Nephron (organoid): ENCODE measurements at regions not wholly inside any gene's neighbourhood (a gene's known extent, or its start where the extent isn't known, plus 50 kb on each side); places are given as distances from the start of the nearest gene placed in this dataset.

Experiments used
- H3K27ac Mint-ChIP-seq, 3 experiments: 2 replicates each; pipeline ENCODE4 v1.8.0; 2020; ENCODE audit warnings: mixed read lengths in 3 of 3, mild to moderate bottlenecking in 2 of 3, moderate library complexity in 1 of 3
- H3K27me3 Mint-ChIP-seq: 2 replicates; pipeline ENCODE4 v1.8.0; 2021; ENCODE audit warnings: low read depth, mild to moderate bottlenecking, moderate library complexity, mixed read lengths
- H3K36me3 Mint-ChIP-seq: 2 replicates; pipeline ENCODE4 v1.8.0; 2020; ENCODE audit warnings: low read depth, mixed read lengths
- H3K4me1 Mint-ChIP-seq: 2 replicates; pipeline ENCODE4 v1.8.0; 2020; ENCODE audit warnings: mixed read lengths
- H3K4me3 Mint-ChIP-seq, 3 experiments: 2 replicates each; pipeline ENCODE4 v1.8.0; 2020; ENCODE audit warnings: mild to moderate bottlenecking in 3 of 3, mixed read lengths in 3 of 3, moderate library complexity in 2 of 3
- H3K9me3 Mint-ChIP-seq: 2 replicates; pipeline ENCODE4 v1.8.0; 2020; ENCODE audit warnings: mixed read lengths
- TF ChIP-seq, protein P1 (sequence below), 3 experiments: fragments of 200-600 bp; sonication (generic); IDR thresholded peaks; one replicate each; pipeline ENCODE4 v1.5.0; 2021; ENCODE audit warnings: antibody characterized with exemption in 3 of 3; ENCODE audit not compliant: unreplicated experiment in 3 of 3

DNA sequence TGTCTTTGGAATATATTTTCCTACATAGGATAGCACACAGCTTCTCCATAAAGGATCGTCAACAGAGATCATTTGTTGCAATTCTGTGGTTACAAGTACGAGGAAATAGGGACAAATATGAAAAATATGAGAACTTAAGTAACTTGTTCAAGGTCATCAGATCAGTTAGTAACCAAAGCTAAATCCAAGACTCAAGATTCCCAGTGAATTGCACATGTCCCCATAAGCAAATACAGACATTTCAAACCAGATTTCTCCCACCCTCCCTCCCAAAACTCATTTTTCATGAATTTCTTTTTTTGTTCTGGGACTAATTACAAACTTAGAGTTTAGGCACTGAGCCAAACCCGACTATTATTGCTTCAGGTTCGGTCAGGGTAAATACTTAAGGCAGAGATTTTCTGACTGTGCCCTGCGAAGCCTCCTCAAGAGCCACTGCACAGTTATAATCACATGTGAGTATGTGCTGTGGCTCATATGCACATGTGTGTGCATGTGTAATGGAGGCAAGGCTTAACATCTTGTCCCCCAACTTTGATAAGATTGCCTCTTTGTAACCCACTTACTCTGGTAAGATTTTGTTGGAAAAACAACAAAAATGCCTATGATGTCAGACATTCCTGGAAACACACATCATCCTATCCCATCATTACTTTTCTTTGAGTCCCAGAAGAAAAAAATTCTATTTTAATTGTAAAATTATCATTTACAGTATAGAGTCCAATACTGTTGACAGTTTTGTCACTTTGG is 216.2 kb downstream of the CD83 start:
- Mint-ChIP-seq H3K36me3 (no peaks in the 10 kb centered on the region), H3K4me3 (no peak overlapping the region), H3K27me3 (peaks cover 6% of the 10 kb centered on the region), H3K9me3 (peaks cover 4% of the 10 kb centered on the region), H3K4me1 (no peaks in the 10 kb centered on the region), H3K27ac (no peak overlapping the region)
- TF ChIP-seq, protein P1, sequence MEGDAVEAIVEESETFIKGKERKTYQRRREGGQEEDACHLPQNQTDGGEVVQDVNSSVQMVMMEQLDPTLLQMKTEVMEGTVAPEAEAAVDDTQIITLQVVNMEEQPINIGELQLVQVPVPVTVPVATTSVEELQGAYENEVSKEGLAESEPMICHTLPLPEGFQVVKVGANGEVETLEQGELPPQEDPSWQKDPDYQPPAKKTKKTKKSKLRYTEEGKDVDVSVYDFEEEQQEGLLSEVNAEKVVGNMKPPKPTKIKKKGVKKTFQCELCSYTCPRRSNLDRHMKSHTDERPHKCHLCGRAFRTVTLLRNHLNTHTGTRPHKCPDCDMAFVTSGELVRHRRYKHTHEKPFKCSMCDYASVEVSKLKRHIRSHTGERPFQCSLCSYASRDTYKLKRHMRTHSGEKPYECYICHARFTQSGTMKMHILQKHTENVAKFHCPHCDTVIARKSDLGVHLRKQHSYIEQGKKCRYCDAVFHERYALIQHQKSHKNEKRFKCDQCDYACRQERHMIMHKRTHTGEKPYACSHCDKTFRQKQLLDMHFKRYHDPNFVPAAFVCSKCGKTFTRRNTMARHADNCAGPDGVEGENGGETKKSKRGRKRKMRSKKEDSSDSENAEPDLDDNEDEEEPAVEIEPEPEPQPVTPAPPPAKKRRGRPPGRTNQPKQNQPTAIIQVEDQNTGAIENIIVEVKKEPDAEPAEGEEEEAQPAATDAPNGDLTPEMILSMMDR (IDR thresholded peaks at IDR 0.05; ENCODE audit: unreplicated experiment in 3 of 3) = no peak

DNA sequence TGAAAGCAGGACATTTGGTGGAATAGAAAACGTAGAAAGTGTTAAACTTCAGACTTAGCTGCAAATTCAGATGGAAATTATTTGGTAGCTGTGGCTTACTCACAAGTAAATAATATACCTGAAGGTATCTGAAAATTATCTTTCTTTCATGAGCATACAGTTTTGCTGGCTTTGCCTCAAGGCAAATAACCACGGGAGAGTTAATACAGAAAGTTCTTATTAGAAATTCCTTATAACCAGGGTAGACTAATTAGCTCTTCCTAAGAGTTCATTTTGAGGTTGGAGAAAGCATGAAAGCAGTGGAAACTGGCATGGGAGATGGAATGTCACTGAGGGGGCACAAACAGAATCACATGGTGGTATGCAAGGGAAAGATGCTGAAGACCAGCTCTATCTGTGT is 217.5 kb downstream of the CD83 start:
- Mint-ChIP-seq H3K4me3 (no peak overlapping the region), H3K9me3 (peaks cover 2% of the 10 kb centered on the region), H3K27ac (no peak overlapping the region), H3K27me3 (no peaks in the 10 kb centered on the region), H3K36me3 (no peaks in the 10 kb centered on the region), H3K4me1 (peaks cover 5% of the 10 kb centered on the region)
- TF ChIP-seq, protein P1 (IDR thresholded peaks at IDR 0.05; ENCODE audit: unreplicated experiment in 3 of 3) = no peak

GRCh38 chr6:14337152-14337551 is 219.6 kb downstream of the CD83 start:
- Mint-ChIP-seq H3K4me1 (peaks cover 9% of the 10 kb centered on the region), H3K27ac (no peak overlapping the region), H3K4me3 (no peak overlapping the region), H3K9me3 (peaks cover 2% of the 10 kb centered on the region), H3K27me3 (no peaks in the 10 kb centered on the region), H3K36me3 (no peaks in the 10 kb centered on the region)
- TF ChIP-seq, protein P1 (IDR thresholded peaks at IDR 0.05; ENCODE audit: unreplicated experiment in 3 of 3) = no peak

GRCh38 chr6:14339172-14339571 is 221.6 kb downstream of the CD83 start:
- H3K4me1 Mint-ChIP-seq = peaks cover 9% of the 10 kb centered on the region
- H3K9me3 Mint-ChIP-seq = peaks cover 2% of the 10 kb centered on the region
- TF ChIP-seq, protein P1 (IDR thresholded peaks at IDR 0.05; ENCODE audit: unreplicated experiment in 3 of 3) = no peak
- H3K27me3 Mint-ChIP-seq = no peaks in the 10 kb centered on the region
- H3K36me3 Mint-ChIP-seq = no peaks in the 10 kb centered on the region
- no peak overlapping the region for H3K27ac Mint-ChIP-seq
- no peak overlapping the region for H3K4me3 Mint-ChIP-seq

DNA sequence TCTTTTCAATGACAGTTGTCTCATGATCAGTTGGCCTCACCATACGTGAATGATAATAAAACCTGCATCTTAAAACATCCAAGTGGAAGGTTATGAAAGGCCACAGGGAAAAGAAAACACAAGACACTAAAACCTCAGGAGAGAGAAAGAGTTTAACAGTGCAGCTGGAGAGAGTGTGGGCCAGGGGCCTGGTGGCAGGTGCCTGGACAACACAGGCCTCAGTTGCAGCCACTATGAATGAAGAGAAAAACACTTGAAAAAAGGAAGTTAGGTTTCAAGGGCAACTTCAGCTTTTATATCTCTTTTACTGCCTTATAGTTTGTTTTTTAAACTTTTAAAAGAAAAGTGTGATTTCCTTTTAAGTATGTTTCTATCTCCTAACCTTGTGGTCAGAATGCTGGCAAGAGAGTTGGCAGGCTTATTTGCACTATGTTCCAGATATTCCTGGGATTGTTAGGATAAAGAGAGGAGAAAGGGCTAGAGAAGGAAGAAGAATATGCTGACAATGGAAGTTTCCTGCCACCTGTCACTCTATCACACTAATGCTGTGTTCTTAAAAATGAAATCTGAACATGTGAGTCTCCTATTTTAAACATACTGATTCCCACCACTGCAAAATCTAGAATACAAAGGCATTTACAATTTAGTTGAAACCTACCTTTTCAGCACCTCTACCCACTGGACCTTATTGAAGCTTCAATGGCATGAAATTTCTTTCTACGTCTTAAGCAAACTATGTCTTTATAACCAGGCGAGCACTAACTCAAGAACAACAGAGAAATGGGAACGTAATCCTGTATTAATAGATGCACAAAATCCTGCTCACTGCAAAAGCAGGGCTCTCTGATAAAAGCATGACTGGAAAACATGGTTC is 222.4 kb downstream of the CD83 start:
- H3K4me1 Mint-ChIP-seq = peaks cover 9% of the 10 kb centered on the region
- TF ChIP-seq, protein P1 (IDR thresholded peaks at IDR 0.05; ENCODE audit: unreplicated experiment in 3 of 3) = no peak
- peaks cover 2% of the 10 kb centered on the region for H3K9me3 Mint-ChIP-seq
- no peak overlapping the region for H3K27ac Mint-ChIP-seq
- no peaks in the 10 kb centered on the region for H3K36me3 Mint-ChIP-seq
- H3K4me3 Mint-ChIP-seq = no peak overlapping the region
- H3K27me3 Mint-ChIP-seq = no peaks in the 10 kb centered on the region
